Heart left ventricle (tissue), 13 donors: ENCODE measurements at regions not wholly inside any gene's neighbourhood (a gene's known extent, or its start where the extent isn't known, plus 50 kb on each side); places are given as distances from the start of the nearest gene placed in this dataset.

Source experiments
- CTCF ChIP-seq, 12 donors: fragments of 200-600 bp; sonication (generic) in 4 of 12; IDR thresholded peaks; one replicate each; pipeline versions ENCODE4 v1.5.0 to v1.8.0; 2018 to 2022; ENCODE audit warnings: antibody characterized with exemption in 12 of 12, mild to moderate bottlenecking in 5 of 12
- POLR2A ChIP-seq, 2 donors: fragments of 450-650 bp; IDR thresholded peaks; one replicate each; pipeline ENCODE4 v1.6.1; 2017; ENCODE audit warnings: antibody characterized with exemption in 2 of 2, mild to moderate bottlenecking in 2 of 2, moderate library complexity in 2 of 2
- donor health status: ischemic (EF 13 %, LVEDD 7.1; RV severe dilation, severe dysfunction).
- donor health status: DM: no; HTN: yes; CAD: no.
- donor health status: DM: no; HTN: no; CAD: no.
- donor health status: ischemic (EF 25% LVEDD 6.9; RV normal size, moderate dysfunction).
- donor health status: ischemic (EF 25% LVEDD 5.7; RV mildly dilated, moderate dysfunction).
- donor health status: ischemic (EF 35%, LVEDD 5.7; RV mildly dilated, moderate dysfunction).
- donor health status: nonischemic (EF 11% LVEDD 7.7; RV severe dilation, severe dysfunction).
- donor health status: DM: yes; HTN: yes; CAD: no.
- donor health status: PGD.
- donor health status: ischemic (EF 29% LVEDD 5.4; RV normal size, mild dysfunction).
- donor health status: nonischemic (EF 23%, LVEDD 6.1; RV moderate dilation, normal function).

- no peak for TF ChIP-seq CTCF (IDR thresholded peaks at IDR 0.05)
- no peak for TF ChIP-seq POLR2A (IDR thresholded peaks at IDR 0.05)
These were observed 331.0 kb downstream of the METTL4 start for GRCh38 chr18:2240311-2240705.
